Lung (tissue), 11 donors: ENCODE measurements at regions not wholly inside any gene's neighbourhood (a gene's known extent, or its start where the extent isn't known, plus 50 kb on each side); places are given as distances from the start of the nearest gene placed in this dataset.
A peak's percentile ranks its signal among the peaks of the same experiment; 100 is the strongest.
"Not testable (repeated sequence)": the region's sequence is repeated elsewhere in the genome, so short reads cannot be mapped to it uniquely, and the experiment has no call there.

ENCODE experiments used
- ATAC-seq: fragments of 200-7000 bp; cut with Tn5 transposase; one replicate; pipeline ENCODE4 v1.9.1; 2020; ENCODE audit warnings: moderate number of reproducible peaks; ENCODE audit not compliant: insufficient read depth, low FRiP score
- DNase-seq, 3 donors: peaks; one replicate each; pipeline ENCODE4 v3.0.0-alpha.2; 2013 to 2017
- H3K27ac ChIP-seq, 2 donors: one replicate each; pipeline ENCODE4 v1.5.1; 2013; ENCODE audit warnings: mild to moderate bottlenecking in 2 of 2, moderate library complexity in 2 of 2, control low read depth in 1 of 2, inconsistent platforms in 1 of 2, low read depth in 1 of 2, low read length in 1 of 2
- H3K27me3 ChIP-seq, 3 donors: one replicate each; pipeline ENCODE4 v1.5.1; 2013; ENCODE audit warnings: low read length in 2 of 3; ENCODE audit not compliant: control insufficient read depth in 3 of 3, insufficient read depth in 3 of 3
- H3K36me3 ChIP-seq, 4 donors: one replicate each; pipeline ENCODE4 v1.5.1; 2013; ENCODE audit warnings: low read length in 4 of 4, mild to moderate bottlenecking in 1 of 4, moderate library complexity in 1 of 4; ENCODE audit not compliant: control insufficient read depth in 4 of 4, insufficient read depth in 4 of 4
- H3K4me1 ChIP-seq, 5 donors: one replicate each; pipeline ENCODE4 v1.5.1; 2013; ENCODE audit warnings: low read length in 5 of 5, mild to moderate bottlenecking in 2 of 5, moderate library complexity in 1 of 5; ENCODE audit not compliant: control insufficient read depth in 5 of 5, insufficient read depth in 5 of 5
- H3K4me3 ChIP-seq: one replicate; pipeline ENCODE4 v1.5.1; 2013; ENCODE audit warnings: mild to moderate bottlenecking, control low read depth, moderate library complexity
- H3K9ac ChIP-seq, 2 donors: one replicate each; pipeline ENCODE4 v1.5.1; 2013; ENCODE audit warnings: low read length in 2 of 2, control low read depth in 1 of 2; ENCODE audit not compliant: insufficient read depth in 1 of 2
- H3K9me3 ChIP-seq, 4 donors: one replicate each; pipeline ENCODE4 v1.5.1; 2013; ENCODE audit warnings: low read length in 3 of 4, mild to moderate bottlenecking in 1 of 4, moderate library complexity in 1 of 4; ENCODE audit not compliant: control insufficient read depth in 4 of 4, insufficient read depth in 3 of 4
- WGBS, 2 donors: extraction: QIAGEN DNeasy Blood & Tissue Kit; methylation state at CpG; one replicate each; pipeline ENCODE4 v1.1.7; 2013; 5-methylcytosine and 5-hydroxymethylcytosine counted together
- TF ChIP-seq, protein P1 (sequence below): IDR thresholded peaks from 2 replicates; pipeline ENCODE4 v1.5.1; 2012; ENCODE audit warnings: mild to moderate bottlenecking; ENCODE audit errors: control extremely low read depth, extremely low read depth
- donor health status: control.
- donor health status: control.
- donor health status: Bipolar disorder and iron deficiency.
- donor health status: healthy.
- donor health status: DM: yes; HTN: yes; CAD: no.

DNA sequence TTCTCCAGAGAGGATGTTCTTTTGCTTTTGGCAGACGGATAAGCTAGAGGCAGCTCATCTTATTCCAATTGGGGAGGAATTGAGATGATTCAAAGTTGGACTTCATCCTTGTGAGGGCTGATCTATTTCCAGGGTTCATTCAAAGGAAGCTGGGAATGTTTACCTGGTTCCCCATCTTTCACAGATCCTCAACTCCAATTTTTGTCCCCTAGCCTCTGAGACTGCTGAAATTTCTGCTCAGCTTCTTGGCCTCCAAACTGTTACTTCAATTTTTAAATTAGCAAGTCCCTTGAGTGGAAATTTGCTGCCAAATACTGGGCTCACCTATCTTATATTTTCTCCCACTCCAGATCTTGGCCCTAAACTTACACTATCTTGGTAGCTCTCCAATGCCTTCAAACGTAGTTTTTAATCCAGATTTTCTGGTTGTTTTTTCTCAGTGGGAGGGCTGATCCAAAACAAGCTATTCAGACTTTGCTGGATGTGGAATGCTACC is 93.9 kb upstream of the NEK6 start:
- 58 to 76% methylated on average over 2 of the region's 2 CpGs for WGBS, 2 donors
- Histone ChIP-seq H3K36me3 (no peaks in the 10 kb centered on the region), H3K27me3 (peaks cover 0 to 6% (median 3%) of the 10 kb centered on the region in 3 donors), H3K27ac (no peak overlapping the region), H3K9ac (no peak overlapping the region), H3K9me3 (peaks cover 0 to 4% (median under 1%) of the 10 kb centered on the region in 4 donors), H3K4me3 (no peak overlapping the region), H3K4me1 (peaks cover 0 to 17% (median 0%) of the 10 kb centered on the region in 5 donors)
- TF ChIP-seq, protein P1, sequence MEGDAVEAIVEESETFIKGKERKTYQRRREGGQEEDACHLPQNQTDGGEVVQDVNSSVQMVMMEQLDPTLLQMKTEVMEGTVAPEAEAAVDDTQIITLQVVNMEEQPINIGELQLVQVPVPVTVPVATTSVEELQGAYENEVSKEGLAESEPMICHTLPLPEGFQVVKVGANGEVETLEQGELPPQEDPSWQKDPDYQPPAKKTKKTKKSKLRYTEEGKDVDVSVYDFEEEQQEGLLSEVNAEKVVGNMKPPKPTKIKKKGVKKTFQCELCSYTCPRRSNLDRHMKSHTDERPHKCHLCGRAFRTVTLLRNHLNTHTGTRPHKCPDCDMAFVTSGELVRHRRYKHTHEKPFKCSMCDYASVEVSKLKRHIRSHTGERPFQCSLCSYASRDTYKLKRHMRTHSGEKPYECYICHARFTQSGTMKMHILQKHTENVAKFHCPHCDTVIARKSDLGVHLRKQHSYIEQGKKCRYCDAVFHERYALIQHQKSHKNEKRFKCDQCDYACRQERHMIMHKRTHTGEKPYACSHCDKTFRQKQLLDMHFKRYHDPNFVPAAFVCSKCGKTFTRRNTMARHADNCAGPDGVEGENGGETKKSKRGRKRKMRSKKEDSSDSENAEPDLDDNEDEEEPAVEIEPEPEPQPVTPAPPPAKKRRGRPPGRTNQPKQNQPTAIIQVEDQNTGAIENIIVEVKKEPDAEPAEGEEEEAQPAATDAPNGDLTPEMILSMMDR = no peak
- DNase-seq (peak in 2 of 3 donors; percentile 26 to 65), ATAC-seq (no peak)

DNA sequence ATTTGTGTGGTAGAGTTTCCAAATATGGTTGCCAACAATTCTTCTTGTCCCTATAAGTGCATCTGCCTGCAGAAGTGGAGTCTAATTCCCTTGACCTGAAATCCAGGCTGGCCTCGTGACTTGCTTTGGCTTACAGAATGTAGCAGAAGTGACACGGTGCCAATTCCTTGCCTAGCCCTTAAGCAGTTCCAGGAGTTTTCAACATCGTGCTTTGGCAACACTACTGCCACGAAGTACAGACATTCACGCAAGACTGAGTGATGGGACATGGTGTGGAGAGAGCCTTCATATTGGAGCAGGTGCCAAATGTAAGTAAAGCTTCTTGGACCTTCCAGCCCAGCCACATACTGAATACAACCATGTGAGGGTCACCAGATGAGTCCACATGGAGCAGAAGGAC is 92.9 kb upstream of the NEK6 start:
- TF ChIP-seq, protein P1 = no peak
- DNase-seq (peak in 1 of 3 donors; percentile 31), ATAC-seq (no peak)
- H3K36me3 ChIP-seq = no peaks in the 10 kb centered on the region
- H3K9me3 ChIP-seq = peaks cover 0 to 4% (median under 1%) of the 10 kb centered on the region in 4 donors
- no peak overlapping the region for H3K4me3 ChIP-seq
- H3K9ac ChIP-seq = no peak overlapping the region
- peaks cover 0 to 17% (median 0%) of the 10 kb centered on the region in 5 donors for H3K4me1 ChIP-seq
- WGBS, 2 donors = 44 to 57% methylated on average over 5 of the region's 5 CpGs
- peaks cover 0 to 6% (median 3%) of the 10 kb centered on the region in 3 donors for H3K27me3 ChIP-seq
- H3K27ac ChIP-seq = no peak overlapping the region

DNA sequence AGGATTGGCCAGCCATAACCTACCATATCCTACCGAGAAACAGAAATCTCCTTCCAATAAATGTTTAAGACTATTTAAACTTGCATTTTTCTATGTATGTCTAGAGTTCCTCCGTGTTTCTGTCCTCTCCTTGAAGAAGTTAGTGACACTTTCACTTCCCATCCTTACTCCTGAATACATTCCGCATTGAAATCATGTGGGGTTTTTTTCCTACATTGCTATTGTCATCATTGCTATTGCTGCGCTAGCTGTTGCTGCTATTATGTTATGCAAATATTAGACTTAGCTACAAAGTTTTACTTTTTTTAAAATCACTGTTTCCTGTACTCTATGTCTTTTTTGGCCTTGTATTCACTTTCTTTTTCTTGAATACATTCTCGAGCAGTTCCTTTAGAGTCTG is 83.3 kb upstream of the NEK6 start:
- H3K27ac ChIP-seq = no peak overlapping the region
- no peak overlapping the region for H3K4me3 ChIP-seq
- H3K9me3 ChIP-seq = peaks cover 0 to 3% (median 1%) of the 10 kb centered on the region in 4 donors
- H3K4me1 ChIP-seq = no peaks in the 10 kb centered on the region
- H3K27me3 ChIP-seq = peaks cover 0 to 4% (median 0%) of the 10 kb centered on the region in 3 donors
- H3K9ac ChIP-seq = no peak overlapping the region
- no peak for ATAC-seq
- DNase-seq = no peak
- TF ChIP-seq, protein P1 = no peak
- no peaks in the 10 kb centered on the region for H3K36me3 ChIP-seq
- 74 to 80% methylated on average over 5 of the region's 5 CpGs for WGBS, 2 donors

DNA sequence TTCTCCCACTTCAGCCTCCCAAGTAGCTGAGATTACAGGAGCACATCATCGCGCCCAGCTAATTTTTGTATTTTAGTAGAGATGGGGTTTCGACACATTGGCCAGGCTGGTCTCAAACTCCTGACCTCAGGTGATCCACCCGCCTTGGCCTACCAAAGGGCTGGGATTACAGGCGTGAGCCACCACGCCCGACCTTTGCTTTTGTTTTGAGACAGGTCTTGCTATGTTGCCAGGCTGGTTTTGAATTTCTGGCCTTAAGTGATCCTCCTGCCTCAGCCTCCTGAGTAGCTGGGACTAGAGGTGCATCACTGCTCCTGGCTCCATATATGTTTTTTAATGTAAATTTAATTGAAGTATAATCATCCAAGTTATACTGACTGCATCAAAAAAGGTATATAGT is 80.2 kb upstream of the NEK6 start:
- 97 to 98% methylated on average over 7 of the region's 7 CpGs for WGBS, 2 donors
- H3K4me3 ChIP-seq, H3K9me3 ChIP-seq, H3K27ac ChIP-seq, H3K9ac ChIP-seq, H3K36me3 ChIP-seq, H3K27me3 ChIP-seq, ATAC-seq, DNase-seq: not testable (repeated sequence)
- peaks cover 0 to 11% (median 5%) of the 10 kb centered on the region in 5 donors for H3K4me1 ChIP-seq
